HuH-7 (cell line): ENCODE measurements at regions not wholly inside any gene's neighbourhood (a gene's known extent, or its start where the extent isn't known, plus 50 kb on each side); places are given as distances from the start of the nearest gene placed in this dataset.

ENCODE experiments used
- DNase-seq: peaks from one replicate; pipeline ENCODE4 v3.0.0; 2011; ENCODE audit warnings: low spot score

GRCh38 chr10:6342096-6342685 is 139.5 kb downstream of the PFKFB3 start:
- no peak for DNase-seq

- no peak for DNase-seq
Measured at GRCh38 chr10:6343305-6344010, 140.7 kb downstream of the PFKFB3 start.

- DNase-seq = no peak
Measured at GRCh38 chr10:6345404-6345803, 142.7 kb downstream of the PFKFB3 start.

- no peak for DNase-seq
Measured at GRCh38 chr10:6346631-6347030, 143.9 kb downstream of the PFKFB3 start.

- DNase-seq = no peak
Measured at GRCh38 chr10:6347391-6347951, 144.7 kb downstream of the PFKFB3 start.

GRCh38 chr10:6348096-6348874 is 145.6 kb downstream of the PFKFB3 start:
- DNase-seq = no peak

- DNase-seq = no peak
Measured at GRCh38 chr10:6349846-6350535, 147.3 kb downstream of the PFKFB3 start.

- DNase-seq = no peak
Measured at GRCh38 chr10:6350609-6351008, 147.9 kb downstream of the PFKFB3 start.

- no peak for DNase-seq
Measured at GRCh38 chr10:6351495-6351894, 148.8 kb downstream of the PFKFB3 start.

- DNase-seq = no peak
Measured at GRCh38 chr10:6353526-6353925, 150.8 kb downstream of the PFKFB3 start.

GRCh38 chr10:6354168-6354772 is 151.5 kb downstream of the PFKFB3 start:
- DNase-seq = no peak

- DNase-seq = no peak
Measured at GRCh38 chr10:6356280-6356793, 153.6 kb downstream of the PFKFB3 start.

- no peak for DNase-seq
Measured at GRCh38 chr10:6361869-6362268, 159.1 kb downstream of the PFKFB3 start.

- DNase-seq = no peak
Measured at GRCh38 chr10:6362879-6363278, 160.1 kb downstream of the PFKFB3 start.

GRCh38 chr10:6363511-6363910 is 160.8 kb downstream of the PFKFB3 start:
- no peak for DNase-seq

- DNase-seq = no peak
Measured at GRCh38 chr10:6364283-6364682, 161.6 kb downstream of the PFKFB3 start.

GRCh38 chr10:6364893-6365292 is 162.2 kb downstream of the PFKFB3 start:
- no peak for DNase-seq

GRCh38 chr10:6365384-6365783 is 162.7 kb downstream of the PFKFB3 start:
- peak; percentile 32 for DNase-seq
